Thyroid gland (tissue), 4 donors: ENCODE measurements at regions not wholly inside any gene's neighbourhood (a gene's known extent, or its start where the extent isn't known, plus 50 kb on each side); places are given as distances from the start of the nearest gene placed in this dataset.
"Not testable (repeated sequence)": the region's sequence is repeated elsewhere in the genome, so short reads cannot be mapped to it uniquely, and the experiment has no call there.

Experiments used
- DNase-seq, 2 donors: peaks; one replicate each; pipeline ENCODE4 v3.0.0-alpha.2; 2019
- H3K27ac ChIP-seq, 3 donors: fragments of 200-600 bp; sonication (generic); 1 replicate in 2 of 3; 2 replicates in 1 of 3; pipeline ENCODE4 v1.5.1; 2016 to 2019; ENCODE audit warnings: mild to moderate bottlenecking in 1 of 3, moderate library complexity in 1 of 3
- H3K27me3 ChIP-seq: fragments of 200-600 bp; sonication (generic); one replicate; pipeline ENCODE4 v1.5.1; 2019
- H3K36me3 ChIP-seq, 2 donors: fragments of 200-600 bp; sonication (generic); one replicate each; pipeline ENCODE4 v1.5.1; 2016 to 2019
- H3K4me1 ChIP-seq, 2 donors: fragments of 200-600 bp; sonication (generic); one replicate each; pipeline ENCODE4 v1.5.1; 2017 to 2019
- H3K4me3 ChIP-seq, 3 donors: fragments of 200-600 bp; sonication (generic); replicated peaks in 1 of 3; 1 replicate in 2 of 3; 2 replicates in 1 of 3; pipeline ENCODE4 v1.5.1; 2016; ENCODE audit warnings: mild to moderate bottlenecking in 1 of 3
- H3K9me3 ChIP-seq: fragments of 200-600 bp; sonication (generic); one replicate; pipeline ENCODE4 v1.5.1; 2017
- POLR2A ChIP-seq, 2 donors: fragments of 450-650 bp; IDR thresholded peaks; one replicate each; pipeline ENCODE4 v1.6.1; 2017; ENCODE audit warnings: antibody characterized with exemption in 2 of 2, mild to moderate bottlenecking in 2 of 2, moderate library complexity in 1 of 2
- WGBS, 2 donors: methylation state at CpG; one replicate each; pipeline ENCODE4 v1.1.5; 2017; 5-methylcytosine and 5-hydroxymethylcytosine counted together
- intact Hi-C: fragments of 100-400 bp; cut with DNase I; formaldehyde crosslinking; loops from one replicate; pipeline ENCODE4 v1.15.1; 2023
- TF ChIP-seq, protein P1 (sequence below), 6 experiments: fragments of 200-600 bp in 3 of 6; fragments of 450-650 bp in 3 of 6; sonication (generic) in 3 of 6; IDR thresholded peaks; one replicate each; pipeline ENCODE4 v1.5.1; 2016 to 2019; ENCODE audit warnings: antibody characterized with exemption in 6 of 6, mild to moderate bottlenecking in 2 of 6, inconsistent platforms in 1 of 6, moderate library complexity in 1 of 6

DNA sequence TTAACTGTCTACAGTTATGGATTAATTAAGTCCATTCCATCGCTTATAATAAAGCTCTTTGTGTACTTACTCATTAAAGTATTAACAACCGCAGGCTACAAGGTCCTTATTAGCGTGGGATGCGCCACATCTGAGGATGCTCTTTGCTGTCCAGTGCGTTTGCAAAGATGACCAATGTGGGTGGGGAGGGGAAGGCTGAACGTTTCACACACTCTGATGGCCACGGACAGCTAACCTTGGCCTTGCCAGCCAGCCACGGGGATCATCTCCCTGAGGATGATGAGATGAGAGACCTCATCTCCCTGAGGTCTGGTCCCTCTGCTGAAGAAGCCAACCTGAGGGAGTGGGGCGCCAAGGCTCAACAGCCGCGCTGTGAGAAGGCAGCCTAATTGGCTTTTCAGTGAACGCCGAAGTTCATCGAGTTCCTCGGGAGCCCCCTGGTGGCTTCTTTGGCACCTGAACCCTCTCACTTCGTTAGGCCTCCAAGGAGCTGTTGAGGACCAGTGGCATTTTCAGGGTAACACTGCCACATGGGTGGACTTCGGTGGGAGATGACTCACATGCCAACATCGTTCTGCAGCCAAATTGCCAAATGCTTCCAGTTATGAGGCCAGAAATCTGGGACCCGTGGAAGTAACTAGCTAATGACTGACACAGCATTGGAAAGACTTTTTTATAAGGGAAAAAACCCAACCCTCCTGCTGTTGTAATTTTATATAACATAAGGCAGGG, 69.3 kb upstream of the SEC11C start:
- H3K4me3 ChIP-seq, result no peak overlapping the region
- intact Hi-C loops, result loop anchor here (5.0 kb wide), 1 partner anchor 288 kb away; no protein-coding TSS in a partner anchor
- no peaks in the 10 kb centered on the region for H3K27me3 ChIP-seq
- DNase-seq, result peak; percentile 87 to 88
- H3K9me3 ChIP-seq, result no peaks in the 10 kb centered on the region
- H3K27ac ChIP-seq, result no peak overlapping the region
- no peaks in the 10 kb centered on the region for H3K4me1 ChIP-seq
- TF ChIP-seq, protein P1, sequence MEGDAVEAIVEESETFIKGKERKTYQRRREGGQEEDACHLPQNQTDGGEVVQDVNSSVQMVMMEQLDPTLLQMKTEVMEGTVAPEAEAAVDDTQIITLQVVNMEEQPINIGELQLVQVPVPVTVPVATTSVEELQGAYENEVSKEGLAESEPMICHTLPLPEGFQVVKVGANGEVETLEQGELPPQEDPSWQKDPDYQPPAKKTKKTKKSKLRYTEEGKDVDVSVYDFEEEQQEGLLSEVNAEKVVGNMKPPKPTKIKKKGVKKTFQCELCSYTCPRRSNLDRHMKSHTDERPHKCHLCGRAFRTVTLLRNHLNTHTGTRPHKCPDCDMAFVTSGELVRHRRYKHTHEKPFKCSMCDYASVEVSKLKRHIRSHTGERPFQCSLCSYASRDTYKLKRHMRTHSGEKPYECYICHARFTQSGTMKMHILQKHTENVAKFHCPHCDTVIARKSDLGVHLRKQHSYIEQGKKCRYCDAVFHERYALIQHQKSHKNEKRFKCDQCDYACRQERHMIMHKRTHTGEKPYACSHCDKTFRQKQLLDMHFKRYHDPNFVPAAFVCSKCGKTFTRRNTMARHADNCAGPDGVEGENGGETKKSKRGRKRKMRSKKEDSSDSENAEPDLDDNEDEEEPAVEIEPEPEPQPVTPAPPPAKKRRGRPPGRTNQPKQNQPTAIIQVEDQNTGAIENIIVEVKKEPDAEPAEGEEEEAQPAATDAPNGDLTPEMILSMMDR (IDR thresholded peaks at IDR 0.05), result peak; percentile 25 to 87 (median 79)
- no peak for TF ChIP-seq POLR2A (IDR thresholded peaks at IDR 0.05)
- no peaks in the 10 kb centered on the region for H3K36me3 ChIP-seq
- WGBS, 2 donors, result 26 to 36% methylated on average over 18 to 19 of the region's 19 CpGs

GRCh38 chr18:59072727-59073421, 66.8 kb upstream of the SEC11C start:
- no peak for DNase-seq
- H3K4me3 ChIP-seq, result no peak overlapping the region
- TF ChIP-seq, protein P1 (IDR thresholded peaks at IDR 0.05), result no peak
- TF ChIP-seq POLR2A (IDR thresholded peaks at IDR 0.05), result no peak
- H3K27me3 ChIP-seq, result no peaks in the 10 kb centered on the region
- no peak overlapping the region for H3K27ac ChIP-seq
- H3K9me3 ChIP-seq, result no peaks in the 10 kb centered on the region
- H3K36me3 ChIP-seq, result no peaks in the 10 kb centered on the region
- intact Hi-C loops, result loop anchor here (5.0 kb wide), 1 partner anchor 291 kb away; no protein-coding TSS in a partner anchor
- WGBS, 2 donors, result 92 to 95% methylated on average over 6 of the region's 6 CpGs
- H3K4me1 ChIP-seq, result no peaks in the 10 kb centered on the region

DNA sequence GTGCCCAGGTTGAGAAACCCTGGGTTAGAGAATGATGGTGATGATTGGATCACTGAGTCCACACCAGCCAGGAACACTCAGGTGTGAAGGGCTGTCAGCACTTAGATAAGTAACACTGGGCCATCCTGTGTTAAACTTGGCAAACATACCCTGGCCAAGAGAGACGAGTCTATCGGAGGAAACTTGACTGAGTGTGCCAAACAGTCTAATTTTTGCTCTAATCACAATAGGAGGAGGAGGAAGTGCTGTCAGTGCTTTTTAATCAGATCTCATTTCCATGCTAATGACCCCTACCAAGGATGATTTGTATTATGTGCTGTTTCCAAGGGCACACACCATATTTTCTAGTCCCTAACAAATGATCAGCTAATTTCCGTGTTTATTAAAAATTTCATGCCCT, 63.8 kb upstream of the SEC11C start:
- Histone ChIP-seq H3K4me3 (no peak overlapping the region), H3K36me3 (no peaks in the 10 kb centered on the region), H3K4me1 (no peaks in the 10 kb centered on the region), H3K9me3 (no peaks in the 10 kb centered on the region), H3K27ac (no peak overlapping the region), H3K27me3 (no peaks in the 10 kb centered on the region)
- intact Hi-C loops, result no loop called here
- 27 to 58% methylated on average over 3 of the region's 3 CpGs for WGBS, 2 donors
- DNase-seq, result no peak
- TF ChIP-seq, protein P1 (IDR thresholded peaks at IDR 0.05), result no peak
- TF ChIP-seq POLR2A (IDR thresholded peaks at IDR 0.05), result no peak

- Histone ChIP-seq H3K4me3 (no peak overlapping the region), H3K9me3 (no peaks in the 10 kb centered on the region), H3K4me1 (peaks cover 0 to 3% of the 10 kb centered on the region in 2 donors), H3K27ac (no peak overlapping the region), H3K36me3 (no peaks in the 10 kb centered on the region), H3K27me3 (no peaks in the 10 kb centered on the region)
- DNase-seq, result no peak
- intact Hi-C loops, result no loop called here
- WGBS, 2 donors, result 78 to 80% methylated on average over 4 of the region's 4 CpGs
- TF ChIP-seq, protein P1 (IDR thresholded peaks at IDR 0.05), result no peak
- no peak for TF ChIP-seq POLR2A (IDR thresholded peaks at IDR 0.05)
These were observed 60.4 kb upstream of the SEC11C start for GRCh38 chr18:59079264-59079663.

DNA sequence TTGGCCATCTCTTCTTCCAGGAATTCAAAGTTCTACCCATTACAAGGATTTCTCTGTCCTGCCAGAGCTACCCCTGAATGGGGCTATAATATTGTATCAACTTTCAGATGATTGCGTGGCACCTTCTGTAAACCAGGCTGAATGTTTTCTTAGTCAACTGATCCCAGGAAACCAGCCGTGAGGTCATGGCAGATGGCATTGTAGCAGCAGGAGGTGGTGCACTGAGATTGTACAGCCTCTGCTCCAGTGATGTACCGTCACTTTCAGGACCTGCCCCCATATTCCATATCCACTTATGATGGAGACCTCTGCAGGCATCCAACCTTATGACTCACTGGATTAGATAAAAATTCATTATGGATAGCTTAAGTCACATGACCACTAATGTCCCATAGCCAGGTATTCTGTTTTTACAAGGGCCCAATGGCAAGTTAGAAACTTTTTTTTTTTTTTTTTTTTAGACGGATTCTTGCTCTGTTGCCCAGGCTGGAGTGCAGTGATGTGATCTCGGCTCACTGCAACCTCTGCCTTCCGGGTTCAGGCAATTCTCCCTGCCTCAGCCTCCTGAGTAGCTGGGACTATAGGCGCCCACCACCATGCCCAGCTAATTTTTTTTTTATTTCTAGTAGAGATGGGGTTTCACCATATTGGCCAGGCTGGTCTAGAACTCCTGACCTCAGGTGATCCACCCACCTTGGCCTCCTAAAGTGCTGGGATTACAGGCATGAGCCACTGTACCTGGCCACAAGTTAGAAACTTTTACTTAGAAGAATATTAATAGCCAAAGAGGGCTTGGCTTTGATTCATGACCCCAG, 59.8 kb upstream of the SEC11C start:
- WGBS, 2 donors, result 83 to 84% methylated on average over 7 of the region's 7 CpGs
- intact Hi-C loops, result not testable (repeated sequence)

More for the DNA sequence above, 59.8 kb upstream of the SEC11C start:
- H3K9me3 ChIP-seq, DNase-seq, H3K36me3 ChIP-seq, H3K27me3 ChIP-seq, H3K4me3 ChIP-seq, H3K4me1 ChIP-seq, H3K27ac ChIP-seq: not testable (repeated sequence)
